Neural progenitor cell (in vitro differentiated cells): ENCODE measurements at regions not wholly inside any gene's neighbourhood (a gene's known extent, or its start where the extent isn't known, plus 50 kb on each side); places are given as distances from the start of the nearest gene placed in this dataset.

Experiments used
- DNase-seq: peaks from one replicate; pipeline ENCODE4 v3.0.0-alpha.2; 2016; ENCODE audit warnings: low spot score
- H2AFZ ChIP-seq: fragments of 200-600 bp; sonication (generic); replicated peaks from 2 replicates; pipeline ENCODE4 v1.6.1; 2016; ENCODE audit warnings: antibody characterized with exemption
- H3F3A ChIP-seq: fragments of 200-600 bp; sonication (generic); 2 replicates; pipeline ENCODE4 v1.6.1; 2016; ENCODE audit warnings: antibody characterized with exemption, low read depth
- H3K27ac ChIP-seq: fragments of 200-600 bp; sonication (generic); 2 replicates; pipeline ENCODE4 v1.5.1; 2016; ENCODE audit warnings: mild to moderate bottlenecking
- H3K27me3 ChIP-seq: fragments of 200-600 bp; sonication (generic); 2 replicates; pipeline ENCODE4 v1.6.1; 2016; ENCODE audit warnings: mild to moderate bottlenecking, moderate library complexity
- H3K36me3 ChIP-seq: fragments of 200-600 bp; sonication (generic); 2 replicates; pipeline ENCODE4 v1.5.1; 2016
- H3K4me1 ChIP-seq: fragments of 200-600 bp; sonication (generic); 2 replicates; pipeline ENCODE4 v1.6.1; 2016; ENCODE audit warnings: mixed run types
- H3K4me2 ChIP-seq: fragments of 200-600 bp; sonication (generic); 2 replicates; pipeline ENCODE4 v1.6.1; 2016
- H3K4me3 ChIP-seq: fragments of 200-600 bp; sonication (generic); 2 replicates; pipeline ENCODE4 v1.5.1; 2016
- H3K79me2 ChIP-seq: fragments of 200-600 bp; sonication (generic); 2 replicates; pipeline ENCODE4 v1.6.1; 2016; ENCODE audit warnings: low read depth
- H3K9ac ChIP-seq: fragments of 200-600 bp; sonication (generic); 2 replicates; pipeline ENCODE4 v1.6.1; 2016
- H3K9me3 ChIP-seq: fragments of 200-600 bp; sonication (generic); 2 replicates; pipeline ENCODE4 v1.5.1; 2016; ENCODE audit warnings: low read depth
- H4K20me1 ChIP-seq: fragments of 200-600 bp; sonication (generic); 2 replicates; pipeline ENCODE4 v1.6.1; 2016; ENCODE audit warnings: low read depth
- H3K27ac Mint-ChIP-seq: 3 replicates; pipeline ENCODE4 v1.8.0; 2021; ENCODE audit warnings: mixed read lengths
- H3K27me3 Mint-ChIP-seq: 2 replicates; pipeline ENCODE4 v1.8.0; 2022; ENCODE audit warnings: low read depth, mild to moderate bottlenecking, inconsistent platforms, moderate library complexity, mixed read lengths; ENCODE audit not compliant: insufficient read depth
- H3K36me3 Mint-ChIP-seq: 3 replicates; pipeline ENCODE4 v1.8.0; 2021; ENCODE audit warnings: mixed read lengths
- H3K4me1 Mint-ChIP-seq: 3 replicates; pipeline ENCODE4 v1.8.0; 2021; ENCODE audit warnings: mixed read lengths
- H3K4me3 Mint-ChIP-seq: 3 replicates; pipeline ENCODE4 v1.8.0; 2021; ENCODE audit warnings: mild to moderate bottlenecking, moderate library complexity, mixed read lengths
- H3K9me3 Mint-ChIP-seq: 3 replicates; pipeline ENCODE4 v1.8.0; 2020; ENCODE audit warnings: mixed read lengths
- EZH2 ChIP-seq: fragments of 200-600 bp; sonication (generic); IDR thresholded peaks from 2 replicates; pipeline ENCODE4 v1.6.1; 2017; ENCODE audit warnings: antibody characterized with exemption, mild to moderate bottlenecking, moderate library complexity
- EZH2phosphoT487 ChIP-seq: fragments of 200-600 bp; sonication (generic); IDR thresholded peaks from 2 replicates; pipeline ENCODE4 v1.6.1; 2017; ENCODE audit warnings: antibody characterized with exemption
- TF ChIP-seq, protein P1 (sequence below): fragments of 200-600 bp; sonication (generic); IDR thresholded peaks from 2 replicates; pipeline ENCODE4 v1.5.1; 2017; ENCODE audit warnings: antibody characterized with exemption, mild to moderate bottlenecking

DNA sequence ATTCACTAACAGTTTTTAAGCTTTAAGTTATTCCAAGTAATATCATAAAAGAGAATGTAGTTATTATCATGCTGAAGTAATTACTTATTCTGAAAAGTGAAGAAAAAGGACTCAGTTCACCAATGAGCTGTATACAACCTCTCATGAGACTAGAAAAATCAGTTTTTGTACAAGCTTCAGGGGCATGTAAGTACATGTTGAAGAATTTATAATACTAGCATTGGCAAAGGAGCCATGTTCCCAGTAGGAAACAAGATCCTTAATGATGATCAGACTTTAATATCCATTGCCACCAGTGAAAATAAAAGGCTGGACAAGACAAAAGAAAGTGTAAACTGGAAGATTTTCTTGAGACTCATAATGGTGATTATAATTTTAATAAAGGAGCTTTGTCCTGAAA, 532.8 kb downstream of the PLOD2 start:
- H3K9ac ChIP-seq, result no peak overlapping the region
- no peaks in the 10 kb centered on the region for H3K79me2 ChIP-seq
- Mint-ChIP-seq H3K9me3 (peaks cover 20% of the 10 kb centered on the region), H3K4me1 (no peaks in the 10 kb centered on the region), H3K27me3 (peaks cover 3% of the 10 kb centered on the region), H3K27ac (no peak overlapping the region), H3K4me3 (no peak overlapping the region), H3K36me3 (peaks cover 2% of the 10 kb centered on the region)
- no peaks in the 10 kb centered on the region for H3F3A ChIP-seq
- H3K36me3 ChIP-seq, result no peaks in the 10 kb centered on the region
- TF ChIP-seq EZH2, result no peak
- TF ChIP-seq, protein P1, sequence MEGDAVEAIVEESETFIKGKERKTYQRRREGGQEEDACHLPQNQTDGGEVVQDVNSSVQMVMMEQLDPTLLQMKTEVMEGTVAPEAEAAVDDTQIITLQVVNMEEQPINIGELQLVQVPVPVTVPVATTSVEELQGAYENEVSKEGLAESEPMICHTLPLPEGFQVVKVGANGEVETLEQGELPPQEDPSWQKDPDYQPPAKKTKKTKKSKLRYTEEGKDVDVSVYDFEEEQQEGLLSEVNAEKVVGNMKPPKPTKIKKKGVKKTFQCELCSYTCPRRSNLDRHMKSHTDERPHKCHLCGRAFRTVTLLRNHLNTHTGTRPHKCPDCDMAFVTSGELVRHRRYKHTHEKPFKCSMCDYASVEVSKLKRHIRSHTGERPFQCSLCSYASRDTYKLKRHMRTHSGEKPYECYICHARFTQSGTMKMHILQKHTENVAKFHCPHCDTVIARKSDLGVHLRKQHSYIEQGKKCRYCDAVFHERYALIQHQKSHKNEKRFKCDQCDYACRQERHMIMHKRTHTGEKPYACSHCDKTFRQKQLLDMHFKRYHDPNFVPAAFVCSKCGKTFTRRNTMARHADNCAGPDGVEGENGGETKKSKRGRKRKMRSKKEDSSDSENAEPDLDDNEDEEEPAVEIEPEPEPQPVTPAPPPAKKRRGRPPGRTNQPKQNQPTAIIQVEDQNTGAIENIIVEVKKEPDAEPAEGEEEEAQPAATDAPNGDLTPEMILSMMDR, result no peak
- TF ChIP-seq EZH2phosphoT487, result no peak
- no peaks in the 10 kb centered on the region for H3K4me1 ChIP-seq
- no peak overlapping the region for H3K4me2 ChIP-seq
- H3K4me3 ChIP-seq, result no peak overlapping the region
- no peaks in the 10 kb centered on the region for H4K20me1 ChIP-seq
- no peak overlapping the region for H2AFZ ChIP-seq
- H3K27me3 ChIP-seq, result no peaks in the 10 kb centered on the region
- no peaks in the 10 kb centered on the region for H3K9me3 ChIP-seq
- no peak for DNase-seq
- H3K27ac ChIP-seq, result no peak overlapping the region

DNA sequence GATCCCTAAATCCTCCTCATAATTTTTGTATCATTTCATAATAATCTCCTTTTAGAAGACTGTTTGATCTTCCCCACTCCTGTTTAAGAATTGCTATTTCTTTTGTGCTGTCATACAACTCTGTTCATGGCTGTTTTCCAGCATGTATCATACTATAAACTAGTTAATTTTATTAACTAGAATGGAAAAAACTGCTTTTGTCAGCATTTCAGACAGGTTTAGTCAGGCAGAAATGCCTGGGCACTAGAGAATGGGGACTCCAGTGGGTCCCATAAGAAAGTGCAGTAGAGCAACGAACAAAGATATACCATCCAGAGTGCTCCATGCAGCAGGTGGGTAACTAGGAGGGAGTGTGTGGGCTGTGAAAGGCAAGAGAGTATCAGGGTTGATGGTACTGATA, 523.9 kb downstream of the PLOD2 start:
- Histone ChIP-seq H3K9ac (no peak overlapping the region), H3K4me3 (no peak overlapping the region), H3F3A (no peaks in the 10 kb centered on the region), H3K79me2 (no peaks in the 10 kb centered on the region), H3K4me2 (no peak overlapping the region), H3K27me3 (no peaks in the 10 kb centered on the region), H2AFZ (no peak overlapping the region), H3K27ac (no peak overlapping the region), H3K4me1 (no peaks in the 10 kb centered on the region), H4K20me1 (no peaks in the 10 kb centered on the region), H3K9me3 (no peaks in the 10 kb centered on the region), H3K36me3 (no peaks in the 10 kb centered on the region)
- TF ChIP-seq EZH2phosphoT487 (no peak), EZH2 (no peak)
- TF ChIP-seq, protein P1, result no peak
- Mint-ChIP-seq H3K27ac (no peak overlapping the region), H3K9me3 (peaks cover 7% of the 10 kb centered on the region), H3K4me3 (no peak overlapping the region), H3K4me1 (no peaks in the 10 kb centered on the region), H3K36me3 (no peaks in the 10 kb centered on the region), H3K27me3 (peaks cover 3% of the 10 kb centered on the region)
- DNase-seq, result no peak

DNA sequence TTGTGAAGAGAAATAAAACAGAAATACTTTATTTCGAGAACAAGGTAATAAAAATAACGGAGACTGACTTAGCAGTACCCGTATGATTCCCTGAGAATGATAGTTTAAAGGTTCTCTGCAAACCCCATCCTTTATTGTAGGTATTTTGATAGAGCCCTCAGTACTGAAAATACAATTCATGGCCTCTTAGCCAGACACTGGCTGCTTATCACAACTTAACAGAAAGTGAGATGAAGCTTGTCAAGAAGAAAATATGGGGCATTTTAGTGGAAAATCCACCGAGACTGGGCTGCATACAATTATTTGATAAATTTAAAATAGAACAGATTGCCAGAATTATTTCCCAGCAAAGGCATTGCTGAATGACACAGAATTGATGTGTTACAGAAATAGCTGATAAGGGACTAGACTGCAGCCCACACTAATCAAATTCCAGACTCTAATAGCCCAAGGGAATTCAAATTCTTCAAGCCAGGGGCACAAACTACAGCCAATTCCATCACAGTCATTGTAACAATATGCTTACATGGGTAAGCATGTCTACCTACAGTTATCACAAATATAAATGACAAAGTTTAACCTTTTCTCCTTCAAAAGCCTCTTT, 521.9 kb downstream of the PLOD2 start:
- Histone ChIP-seq H2AFZ (peak overlapping the region; percentile 69), H3K27me3 (no peaks in the 10 kb centered on the region), H3K36me3 (no peaks in the 10 kb centered on the region), H3K9me3 (no peaks in the 10 kb centered on the region), H3K27ac (no peak overlapping the region), H3F3A (no peaks in the 10 kb centered on the region), H4K20me1 (no peaks in the 10 kb centered on the region), H3K4me2 (no peak overlapping the region), H3K79me2 (no peaks in the 10 kb centered on the region), H3K4me1 (no peaks in the 10 kb centered on the region), H3K4me3 (no peak overlapping the region), H3K9ac (no peak overlapping the region)
- DNase-seq, result no peak
- no peaks in the 10 kb centered on the region for H3K36me3 Mint-ChIP-seq
- H3K27me3 Mint-ChIP-seq, result no peaks in the 10 kb centered on the region
- no peaks in the 10 kb centered on the region for H3K9me3 Mint-ChIP-seq
- H3K4me1 Mint-ChIP-seq, result no peaks in the 10 kb centered on the region
- no peak overlapping the region for H3K27ac Mint-ChIP-seq
- TF ChIP-seq EZH2 (no peak), EZH2phosphoT487 (no peak)
- TF ChIP-seq, protein P1, result no peak
- no peak overlapping the region for H3K4me3 Mint-ChIP-seq
